H1 (cell line): ENCODE measurements at regions not wholly inside any gene's neighbourhood (a gene's known extent, or its start where the extent isn't known, plus 50 kb on each side); places are given as distances from the start of the nearest gene placed in this dataset.

Source experiments
- BACH1 ChIP-seq: IDR thresholded peaks from 2 replicates; pipeline ENCODE4 v1.6.1; 2012; ENCODE audit warnings: low read length, improper control_type of control experiment
- BRCA1 ChIP-seq: IDR thresholded peaks from 2 replicates; pipeline ENCODE4 v1.6.1; 2012; ENCODE audit warnings: low read depth, low read length, improper control_type of control experiment
- JUND ChIP-seq: IDR thresholded peaks from 2 replicates; pipeline ENCODE4 v1.6.1; 2011; ENCODE audit warnings: mild to moderate bottlenecking, improper control_type of control experiment, low read length
- PHF8 ChIP-seq: fragments of 200-600 bp; sonication (generic); conservative IDR thresholded peaks from 2 replicates; pipeline ENCODE4 v1.7.1; 2012; ENCODE audit warnings: low read depth, mild to moderate bottlenecking, inconsistent platforms, low read length, moderate library complexity
- RFX5 ChIP-seq: IDR thresholded peaks from 2 replicates; pipeline ENCODE4 v1.6.1; 2011; ENCODE audit warnings: low read depth, low read length, improper control_type of control experiment, borderline replicate concordance
- RXRA ChIP-seq: IDR thresholded peaks from 2 replicates; pipeline ENCODE4 v1.6.1; 2011; ENCODE audit warnings: low read depth, mild to moderate bottlenecking, low read length, moderate library complexity; ENCODE audit not compliant: insufficient read depth
- SUZ12 ChIP-seq: fragments of 200-600 bp; sonication (generic); IDR thresholded peaks from 2 replicates; pipeline ENCODE4 v1.6.1; 2012; ENCODE audit warnings: mild to moderate bottlenecking, inconsistent platforms, low read length, moderate library complexity, mixed read lengths
- TEAD4 ChIP-seq: IDR thresholded peaks from 2 replicates; pipeline ENCODE4 v1.6.1; 2012; ENCODE audit warnings: low read depth, low read length, inconsistent platforms, mixed read lengths

- no peak for TF ChIP-seq BACH1
- no peak for TF ChIP-seq RXRA
- no peak for TF ChIP-seq JUND
- no peak for TF ChIP-seq PHF8
- no peak for TF ChIP-seq RFX5
- TF ChIP-seq TEAD4: no peak
- TF ChIP-seq BRCA1: no peak
- no peak for TF ChIP-seq SUZ12
Measured at GRCh38 chr1:29470087-29470787, 233.9 kb downstream of the PTPRU start (continued).
